ENCODE measurements at regions not wholly inside any gene's neighbourhood (a gene's known extent, or its start where the extent isn't known, plus 50 kb on each side); places are given as distances from the start of the nearest gene placed in this dataset.

- DNase-seq: no peak
Measured at GRCh38 chr4:182042945-182043344, 200.3 kb upstream of the TENM3 start.

DNA sequence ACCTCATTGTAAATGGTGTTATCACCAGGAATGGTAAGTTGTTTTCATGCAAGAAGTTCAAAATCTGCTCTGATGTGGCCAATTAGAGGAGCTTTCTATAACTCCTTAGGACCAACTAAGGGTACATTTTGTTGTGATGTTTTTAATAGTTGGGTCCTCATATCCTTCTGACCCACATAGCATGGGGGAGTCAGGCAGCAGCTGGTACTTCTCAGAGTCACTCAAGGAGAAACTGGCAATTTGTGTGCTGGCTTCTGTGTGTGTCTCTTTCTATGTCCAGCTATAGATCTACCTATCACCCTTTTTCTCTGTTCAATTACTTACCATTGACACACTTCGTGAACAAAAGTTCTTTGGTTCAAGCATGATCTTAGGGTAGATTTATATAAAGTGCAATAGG is 194.3 kb upstream of the TENM3 start:
- no peak for DNase-seq

GRCh38 chr4:182056866-182057265 is 186.3 kb upstream of the TENM3 start:
- no peak for DNase-seq

GRCh38 chr4:182062458-182062857 is 180.7 kb upstream of the TENM3 start:
- DNase-seq: no peak

DNA sequence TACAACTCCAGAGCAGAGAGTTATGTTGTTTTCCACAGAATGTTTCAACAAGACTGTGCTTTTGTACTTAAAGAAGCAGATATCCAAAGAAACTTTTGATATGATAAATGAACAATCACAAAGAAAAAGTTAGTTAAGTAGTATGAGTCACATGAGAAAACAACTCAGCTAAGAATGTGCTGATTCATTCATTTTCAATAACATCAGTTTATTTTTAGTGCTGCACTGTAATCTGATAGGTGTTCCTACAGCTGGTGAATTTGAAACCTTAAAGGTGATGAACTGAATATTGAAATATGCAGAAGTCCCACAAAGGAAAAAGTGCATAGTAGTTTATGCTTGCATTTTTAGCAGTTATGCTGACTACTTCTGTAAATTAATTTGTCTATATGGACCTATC is 180.3 kb upstream of the TENM3 start:
- DNase-seq: no peak

GRCh38 chr4:182063651-182064050 is 179.6 kb upstream of the TENM3 start:
- no peak for DNase-seq

GRCh38 chr4:182065255-182065654 is 177.9 kb upstream of the TENM3 start:
- no peak for DNase-seq

GRCh38 chr4:182066037-182066436 is 177.2 kb upstream of the TENM3 start:
- DNase-seq: no peak

GRCh38 chr4:182067828-182068227 is 175.4 kb upstream of the TENM3 start:
- DNase-seq: no peak

DNA sequence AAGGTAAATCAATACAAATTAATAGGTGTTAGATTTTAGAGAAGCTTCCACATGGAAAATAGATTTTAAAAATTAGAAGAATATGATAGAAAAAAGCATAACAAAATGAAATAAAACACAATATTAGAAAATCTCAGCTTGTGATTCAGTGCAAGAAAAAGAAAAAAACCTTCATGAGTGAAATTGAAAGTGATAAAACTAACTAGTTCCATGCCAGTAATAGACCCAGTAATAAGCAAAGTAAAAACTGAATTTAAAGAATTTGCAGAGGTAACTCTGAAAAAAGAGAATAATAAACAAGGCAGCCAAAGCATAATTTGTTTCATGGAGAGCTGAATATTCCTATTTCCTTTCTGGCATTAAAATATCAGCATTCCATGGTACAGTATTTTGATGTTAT is 174.3 kb upstream of the TENM3 start:
- no peak for DNase-seq

- DNase-seq: no peak
Measured at GRCh38 chr4:182073278-182073677, 169.9 kb upstream of the TENM3 start.

- DNase-seq: no peak
Measured at GRCh38 chr4:182074139-182074538, 169.1 kb upstream of the TENM3 start.

- DNase-seq: no peak
Measured at GRCh38 chr4:182074810-182075209, 168.4 kb upstream of the TENM3 start.

DNA sequence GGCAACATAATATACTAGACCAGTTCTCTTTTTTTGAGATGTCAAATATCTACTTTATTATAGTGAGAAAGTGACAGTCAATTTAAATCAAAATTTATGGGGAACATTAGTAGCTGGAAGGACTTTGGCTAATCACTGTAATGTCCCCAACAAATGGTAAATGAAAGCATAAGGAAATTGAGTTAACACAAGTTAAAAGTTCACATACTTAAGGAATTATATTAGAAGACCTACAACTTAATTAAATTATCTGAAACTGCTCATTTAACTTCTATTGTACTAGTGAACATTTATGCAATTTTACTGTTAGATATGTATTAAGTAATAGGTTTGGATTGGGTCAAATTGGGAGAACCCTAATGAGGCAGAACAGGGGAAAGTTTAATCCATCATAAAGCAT is 160.3 kb upstream of the TENM3 start:
- DNase-seq: no peak

GRCh38 chr4:182083671-182084410 is 159.4 kb upstream of the TENM3 start:
- DNase-seq: no peak

DNA sequence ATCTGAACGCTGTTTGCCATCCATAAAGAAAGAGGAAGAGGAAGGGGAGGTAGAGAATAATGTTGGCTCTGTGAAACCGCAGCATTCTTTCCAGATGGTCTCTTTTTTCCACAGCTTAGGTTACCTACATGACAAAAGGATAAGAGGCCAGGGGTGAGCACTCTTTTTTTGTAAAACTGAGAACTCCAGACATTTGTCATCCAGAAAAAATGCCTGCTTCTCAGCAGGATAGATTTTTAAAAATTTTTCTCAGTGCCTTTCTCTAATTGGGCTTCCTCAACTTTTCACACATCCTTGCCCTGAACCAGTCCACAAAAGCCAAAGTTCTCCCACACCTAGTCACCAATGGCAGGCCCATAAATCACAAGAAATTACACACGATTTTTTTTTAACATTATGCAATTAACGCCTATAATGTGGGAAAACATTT is 158.1 kb upstream of the TENM3 start:
- no peak for DNase-seq

GRCh38 chr4:182089326-182089725 is 153.9 kb upstream of the TENM3 start:
- no peak for DNase-seq

DNA sequence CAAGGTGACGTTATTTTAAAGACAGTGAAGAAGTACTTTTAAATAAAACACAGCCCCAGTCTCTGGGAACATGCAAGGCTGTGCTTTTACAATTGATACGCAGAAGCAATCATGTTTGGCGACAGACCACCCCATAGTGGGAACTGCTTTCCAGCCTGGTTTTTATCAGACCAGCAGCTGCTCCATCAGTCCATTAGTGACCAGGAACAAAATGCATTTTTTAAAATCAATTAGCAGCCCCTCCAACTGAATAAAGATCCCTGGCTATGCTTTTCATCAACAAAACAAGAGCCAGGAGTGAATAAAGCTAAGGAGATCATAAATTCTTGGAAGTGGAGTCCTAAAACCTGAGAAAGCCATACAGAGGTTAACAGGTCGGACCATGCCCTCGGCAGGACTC is 153.0 kb upstream of the TENM3 start:
- DNase-seq: no peak

- no peak for DNase-seq
Measured at GRCh38 chr4:182091128-182091527, 152.1 kb upstream of the TENM3 start.

GRCh38 chr4:182093431-182093831 is 149.8 kb upstream of the TENM3 start:
- DNase-seq: no peak

GRCh38 chr4:182093935-182094334 is 149.3 kb upstream of the TENM3 start:
- no peak for DNase-seq

- DNase-seq: no peak
Measured at GRCh38 chr4:182101618-182102017, 141.6 kb upstream of the TENM3 start.

DNA sequence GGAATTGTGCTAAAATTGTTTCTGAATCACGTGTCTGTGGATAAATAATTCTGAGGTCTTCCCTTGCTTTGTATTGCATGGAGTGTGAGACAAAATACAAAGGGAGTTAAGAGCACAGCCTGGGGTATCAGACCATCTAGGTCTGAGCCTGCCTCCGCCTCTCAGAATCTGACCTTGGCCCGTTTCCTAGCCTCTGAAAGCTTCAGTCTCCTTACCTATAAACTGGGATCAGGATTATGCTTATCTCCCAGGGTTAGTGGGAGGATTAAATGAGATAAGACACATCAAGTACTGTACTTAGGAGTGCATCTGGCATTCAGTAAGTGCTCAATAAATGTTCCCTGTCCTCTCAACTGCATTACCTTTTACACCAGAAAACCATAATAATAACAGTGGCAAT is 140.6 kb upstream of the TENM3 start:
- no peak for DNase-seq

DNA sequence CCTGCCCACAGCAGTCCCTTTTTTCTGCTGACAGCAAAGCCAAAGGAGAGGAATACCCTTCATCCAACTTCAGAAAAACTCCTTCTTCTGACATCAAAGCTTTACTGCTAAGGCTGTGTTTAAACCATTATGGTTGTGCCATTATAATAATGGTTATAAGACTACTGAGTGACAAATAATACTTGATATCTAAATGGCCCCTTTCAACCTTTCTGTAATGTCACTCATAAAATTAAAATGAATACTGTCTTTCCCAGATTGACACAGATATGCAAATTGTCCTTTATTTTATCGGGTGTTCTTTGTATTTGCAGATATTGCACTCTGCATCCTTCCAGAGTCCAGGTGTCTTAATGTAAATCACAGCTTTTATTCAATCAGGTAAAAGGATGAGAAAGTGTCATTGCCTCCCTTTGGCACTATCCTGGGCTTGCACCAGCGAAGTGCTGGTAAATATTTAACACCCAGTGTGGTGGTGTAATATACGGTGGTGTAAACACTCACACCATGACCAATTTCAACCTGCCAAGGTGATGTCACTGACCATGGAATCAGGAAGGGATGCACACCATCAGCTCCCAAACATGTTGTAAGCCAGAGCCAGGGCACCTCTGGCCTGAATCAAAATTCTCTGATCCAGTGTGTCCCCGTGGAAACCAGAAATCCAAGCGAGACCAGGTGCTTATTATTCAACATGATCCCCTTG is 139.4 kb upstream of the TENM3 start:
- DNase-seq: no peak

DNA sequence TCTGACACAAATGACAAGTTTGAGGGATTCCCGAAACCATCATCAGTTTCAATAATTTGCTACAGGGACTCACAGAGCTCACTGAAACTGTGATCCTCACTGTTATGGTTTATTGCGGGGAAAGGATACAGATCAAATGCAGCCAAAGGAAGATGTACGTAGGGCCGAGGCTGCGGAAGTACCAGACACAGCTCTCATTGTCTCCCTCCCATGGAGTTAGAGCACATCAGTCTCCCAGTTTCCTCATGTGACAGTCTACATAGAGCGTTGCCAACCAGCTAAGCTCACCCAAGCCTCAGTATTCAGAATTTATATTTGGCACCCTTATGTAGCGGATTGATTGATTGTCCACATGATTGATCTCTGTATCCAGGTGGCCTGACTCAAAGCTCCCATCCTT is 137.8 kb upstream of the TENM3 start:
- no peak for DNase-seq
